HEK293T (cell line): ENCODE measurements at regions not wholly inside any gene's neighbourhood (a gene's known extent, or its start where the extent isn't known, plus 50 kb on each side); places are given as distances from the start of the nearest gene placed in this dataset.
"Not testable (repeated sequence)": the region's sequence is repeated elsewhere in the genome, so short reads cannot be mapped to it uniquely, and the experiment has no call there.

ENCODE experiments used
- L3MBTL2 ChIP-seq: fragments of 450-650 bp; conservative IDR thresholded peaks from 2 replicates; pipeline ENCODE4 v1.6.1; 2016; ENCODE audit warnings: mild to moderate bottlenecking
- PKNOX1 ChIP-seq: fragments of 450-650 bp; IDR thresholded peaks from 2 replicates; pipeline ENCODE4 v1.6.1; 2016
- SP1 ChIP-seq: fragments of 450-650 bp; IDR thresholded peaks from 2 replicates; pipeline ENCODE4 v1.6.1; 2017

DNA sequence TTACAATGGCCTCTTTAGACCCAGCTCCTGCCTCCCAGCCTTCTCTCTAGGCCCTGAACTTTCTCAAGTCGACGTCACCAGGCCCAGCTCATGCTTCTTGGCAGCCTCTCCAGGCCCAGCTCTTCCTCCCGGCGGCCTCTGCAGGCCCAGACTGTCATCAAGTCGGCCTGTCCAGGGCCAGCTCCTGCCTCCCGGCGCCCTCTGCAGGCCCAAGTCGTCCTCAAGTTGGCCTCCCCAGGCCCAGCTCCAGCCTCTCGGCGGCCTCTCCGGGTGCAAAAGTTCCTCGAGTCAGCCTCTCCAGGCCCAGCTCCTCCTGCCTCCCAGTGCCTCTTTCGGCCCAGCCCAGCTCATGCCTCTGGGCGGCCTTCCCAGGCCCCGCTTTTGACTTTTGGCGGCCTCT is 158.1 kb upstream of the CDK13 start:
- not testable (repeated sequence) for TF ChIP-seq PKNOX1, L3MBTL2, SP1
